ENCODE measurements at regions not wholly inside any gene's neighbourhood (a gene's known extent, or its start where the extent isn't known, plus 50 kb on each side); places are given as distances from the start of the nearest gene placed in this dataset.

GRCh38 chr20:57053067-57053466, 213.4 kb downstream of the BMP7 start:
- H3K9me3 Mint-ChIP-seq: no peaks in the 10 kb centered on the region
- no peak overlapping the region for H3K4me3 Mint-ChIP-seq
- no peak overlapping the region for H3K27ac Mint-ChIP-seq
- peaks cover 2% of the 10 kb centered on the region for H3K27me3 Mint-ChIP-seq
- intact Hi-C loops (cut with micrococcal nuclease): no loop called here
- no peak for DNase-seq
- H3K36me3 Mint-ChIP-seq (ENCODE audit: low read depth): no peaks in the 10 kb centered on the region
- no peaks in the 10 kb centered on the region for H3K4me1 Mint-ChIP-seq

- Mint-ChIP-seq H3K4me1 (peaks cover 2% of the 10 kb centered on the region), H3K9me3 (no peaks in the 10 kb centered on the region), H3K36me3 (ENCODE audit: low read depth) (no peaks in the 10 kb centered on the region), H3K4me3 (no peak overlapping the region), H3K27ac (no peak overlapping the region), H3K27me3 (peaks cover 2% of the 10 kb centered on the region)
- intact Hi-C loops (cut with micrococcal nuclease): no loop called here
- no peak for DNase-seq
Observed at GRCh38 chr20:57053793-57054552, 212.5 kb downstream of the BMP7 start.

GRCh38 chr20:57055345-57055744, 211.1 kb downstream of the BMP7 start:
- H3K27ac Mint-ChIP-seq: no peak overlapping the region
- H3K36me3 Mint-ChIP-seq (ENCODE audit: low read depth): no peaks in the 10 kb centered on the region
- peaks cover 4% of the 10 kb centered on the region for H3K4me1 Mint-ChIP-seq
- intact Hi-C loops (cut with micrococcal nuclease): no loop called here
- DNase-seq: no peak
- no peak overlapping the region for H3K4me3 Mint-ChIP-seq
- H3K9me3 Mint-ChIP-seq: no peaks in the 10 kb centered on the region
- H3K27me3 Mint-ChIP-seq: peaks cover 2% of the 10 kb centered on the region

GRCh38 chr20:57056651-57057050, 209.8 kb downstream of the BMP7 start:
- Mint-ChIP-seq H3K27me3 (peaks cover 2% of the 10 kb centered on the region), H3K27ac (no peak overlapping the region), H3K4me3 (no peak overlapping the region), H3K36me3 (ENCODE audit: low read depth) (no peaks in the 10 kb centered on the region), H3K4me1 (peaks cover 4% of the 10 kb centered on the region), H3K9me3 (no peaks in the 10 kb centered on the region)
- intact Hi-C loops (cut with micrococcal nuclease): no loop called here
- no peak for DNase-seq

- H3K27ac Mint-ChIP-seq: no peak overlapping the region
- intact Hi-C loops (cut with micrococcal nuclease): no loop called here
- H3K27me3 Mint-ChIP-seq: peaks cover 12% of the 10 kb centered on the region
- no peaks in the 10 kb centered on the region for H3K9me3 Mint-ChIP-seq
- no peak for DNase-seq
- peak overlapping the region; percentile 46 for H3K4me3 Mint-ChIP-seq
- H3K36me3 Mint-ChIP-seq (ENCODE audit: low read depth): no peaks in the 10 kb centered on the region
- peaks cover 4% of the 10 kb centered on the region for H3K4me1 Mint-ChIP-seq
Observed at GRCh38 chr20:57059055-57059596, 207.3 kb downstream of the BMP7 start.

- H3K27ac Mint-ChIP-seq: no peak overlapping the region
- intact Hi-C loops (cut with micrococcal nuclease): no loop called here
- no peaks in the 10 kb centered on the region for H3K9me3 Mint-ChIP-seq
- no peak overlapping the region for H3K4me3 Mint-ChIP-seq
- peaks cover 4% of the 10 kb centered on the region for H3K4me1 Mint-ChIP-seq
- H3K36me3 Mint-ChIP-seq (ENCODE audit: low read depth): no peaks in the 10 kb centered on the region
- no peak for DNase-seq
- peaks cover 14% of the 10 kb centered on the region for H3K27me3 Mint-ChIP-seq
Observed at GRCh38 chr20:57060407-57061050, 205.9 kb downstream of the BMP7 start.

GRCh38 chr20:57061051-57061900, 205.2 kb downstream of the BMP7 start:
- H3K27me3 Mint-ChIP-seq: peaks cover 18% of the 10 kb centered on the region
- no peak overlapping the region for H3K27ac Mint-ChIP-seq
- DNase-seq: no peak

GRCh38 chr20:57062241-57062640, 204.2 kb downstream of the BMP7 start:
- peaks cover 4% of the 10 kb centered on the region for H3K4me1 Mint-ChIP-seq
- peaks cover 16% of the 10 kb centered on the region for H3K27me3 Mint-ChIP-seq
- DNase-seq: no peak
- H3K36me3 Mint-ChIP-seq (ENCODE audit: low read depth): no peaks in the 10 kb centered on the region
- no peaks in the 10 kb centered on the region for H3K9me3 Mint-ChIP-seq
- no peak overlapping the region for H3K27ac Mint-ChIP-seq
- intact Hi-C loops (cut with micrococcal nuclease): no loop called here
- no peak overlapping the region for H3K4me3 Mint-ChIP-seq

More at GRCh38 chr20:57061051-57061900, 205.2 kb downstream of the BMP7 start:
- Mint-ChIP-seq H3K36me3 (ENCODE audit: low read depth) (no peaks in the 10 kb centered on the region), H3K4me1 (peaks cover 4% of the 10 kb centered on the region), H3K4me3 (no peak overlapping the region), H3K9me3 (no peaks in the 10 kb centered on the region)
- intact Hi-C loops (cut with micrococcal nuclease): no loop called here

DNA sequence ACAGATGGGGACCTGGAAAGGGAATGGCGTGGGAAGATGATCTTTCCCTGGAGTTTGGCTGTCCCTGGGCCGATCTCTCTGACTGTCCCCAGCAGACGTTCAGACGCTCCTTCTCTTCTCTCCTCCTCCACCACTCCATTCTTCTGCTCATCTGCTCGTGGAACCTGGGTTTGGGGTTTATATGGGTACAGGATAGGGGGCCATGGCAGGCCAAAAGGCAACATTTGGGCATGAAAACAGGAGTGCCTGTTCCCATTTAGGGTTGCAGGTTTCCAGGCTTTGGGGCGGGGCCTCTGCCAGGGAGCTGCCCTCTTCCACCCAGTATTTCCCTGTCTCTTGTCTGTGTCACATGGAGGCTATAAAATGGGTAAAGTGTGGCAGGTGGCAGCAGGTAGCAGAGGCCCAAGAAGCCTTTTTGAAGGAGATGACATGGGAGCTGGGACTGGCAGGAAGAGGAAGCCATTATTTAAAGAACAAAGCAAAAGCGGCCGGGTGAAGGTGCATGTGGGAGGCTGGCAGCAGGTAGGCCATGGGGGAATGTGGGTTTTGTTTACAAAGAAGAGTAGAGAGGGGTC, 203.7 kb downstream of the BMP7 start:
- H3K27me3 Mint-ChIP-seq: peaks cover 16% of the 10 kb centered on the region
- H3K4me3 Mint-ChIP-seq: no peak overlapping the region
- H3K4me1 Mint-ChIP-seq: peaks cover 4% of the 10 kb centered on the region
- no peaks in the 10 kb centered on the region for H3K36me3 Mint-ChIP-seq (ENCODE audit: low read depth)
- H3K27ac Mint-ChIP-seq: no peak overlapping the region
- no peak for DNase-seq
- intact Hi-C loops (cut with micrococcal nuclease): no loop called here
- no peaks in the 10 kb centered on the region for H3K9me3 Mint-ChIP-seq

DNA sequence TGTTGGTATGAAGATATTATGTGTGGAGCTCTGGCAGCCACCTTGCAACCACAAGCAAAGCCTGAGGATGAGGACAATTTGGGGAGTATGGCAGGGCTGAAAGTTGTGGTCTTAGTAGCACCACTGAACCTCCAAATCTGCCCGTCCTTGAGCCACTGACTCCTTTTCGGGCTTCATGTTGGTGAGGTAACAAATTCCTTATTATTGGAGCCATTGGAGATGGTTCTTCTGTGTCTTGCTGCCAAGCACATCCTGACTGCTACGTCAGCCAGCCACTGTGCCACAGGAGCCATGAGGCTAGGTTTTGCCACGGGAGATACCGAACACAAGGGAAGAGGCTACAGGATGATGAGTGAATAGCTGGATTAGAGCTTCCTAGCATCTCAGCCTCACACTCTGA, 201.6 kb downstream of the BMP7 start:
- H3K27me3 Mint-ChIP-seq: peaks cover 20% of the 10 kb centered on the region
- no peaks in the 10 kb centered on the region for H3K9me3 Mint-ChIP-seq
- no peak overlapping the region for H3K4me3 Mint-ChIP-seq
- H3K27ac Mint-ChIP-seq: no peak overlapping the region
- intact Hi-C loops (cut with micrococcal nuclease): no loop called here
- no peaks in the 10 kb centered on the region for H3K4me1 Mint-ChIP-seq
- DNase-seq: no peak
- no peaks in the 10 kb centered on the region for H3K36me3 Mint-ChIP-seq (ENCODE audit: low read depth)

DNA sequence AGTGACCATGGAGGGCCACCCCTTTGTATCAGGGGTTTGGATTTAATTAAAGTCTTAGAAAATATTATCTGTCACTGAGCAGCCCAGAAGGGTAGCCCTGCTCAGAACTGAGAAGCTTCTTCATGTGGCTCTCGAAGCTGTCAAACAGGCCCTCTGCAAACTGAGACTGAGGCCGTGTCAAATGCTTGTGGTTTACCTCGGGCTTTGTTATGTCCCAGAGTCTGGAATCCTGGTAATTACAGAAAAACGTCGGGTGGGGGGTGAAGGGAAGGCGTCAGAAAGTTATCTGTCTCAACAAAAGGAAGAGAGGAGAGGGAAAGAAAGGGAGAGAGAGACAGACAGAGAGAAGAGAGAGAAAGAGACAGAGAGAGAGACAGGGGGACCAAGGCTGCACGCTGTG, 200.8 kb downstream of the BMP7 start:
- Mint-ChIP-seq H3K4me3 (no peak overlapping the region), H3K27me3 (peaks cover 22% of the 10 kb centered on the region), H3K36me3 (ENCODE audit: low read depth) (no peaks in the 10 kb centered on the region), H3K9me3 (no peaks in the 10 kb centered on the region), H3K4me1 (no peaks in the 10 kb centered on the region), H3K27ac (no peak overlapping the region)
- intact Hi-C loops (cut with micrococcal nuclease): no loop called here
- DNase-seq: no peak

DNA sequence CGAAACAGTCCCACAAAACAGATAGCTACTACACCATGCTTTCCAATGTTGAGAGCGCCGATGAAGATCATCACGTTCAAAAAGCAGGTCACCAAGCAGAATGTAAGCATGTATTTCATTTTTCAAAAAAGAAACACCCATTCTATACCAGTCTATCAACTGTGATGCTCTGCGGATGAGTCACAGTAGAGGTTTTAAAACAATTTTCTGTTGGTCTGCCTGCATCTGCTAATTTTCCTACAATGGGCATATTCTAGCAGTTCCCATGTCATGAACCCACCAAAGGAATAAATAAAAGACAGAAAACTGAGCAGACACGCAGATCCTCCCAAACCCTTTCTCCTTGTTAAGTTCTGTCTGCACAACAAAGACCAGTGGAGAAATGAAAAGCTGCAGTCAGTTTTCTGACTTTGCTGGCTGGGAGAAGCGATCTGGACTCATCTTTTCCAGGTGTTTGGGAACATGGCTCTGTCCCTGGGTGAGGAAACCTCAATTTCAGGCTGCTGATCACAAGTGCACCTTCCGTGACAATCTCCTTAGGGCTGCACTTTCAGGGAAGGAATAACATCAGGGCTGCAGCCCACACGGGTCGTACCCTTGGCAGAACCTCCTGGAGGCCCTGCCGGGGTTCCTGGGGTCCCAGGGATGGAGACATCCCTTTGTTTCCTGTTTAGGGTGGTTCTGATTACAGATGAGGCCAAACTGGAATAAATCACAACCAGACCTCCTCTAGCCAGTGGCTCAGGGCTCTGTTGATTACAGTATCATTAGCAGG, 200.1 kb downstream of the BMP7 start:
- DNase-seq: no peak
- H3K27me3 Mint-ChIP-seq: peaks cover 27% of the 10 kb centered on the region
- H3K9me3 Mint-ChIP-seq: no peaks in the 10 kb centered on the region
- H3K36me3 Mint-ChIP-seq (ENCODE audit: low read depth): no peaks in the 10 kb centered on the region
- no peak overlapping the region for H3K4me3 Mint-ChIP-seq
- intact Hi-C loops (cut with micrococcal nuclease): no loop called here
- H3K4me1 Mint-ChIP-seq: no peaks in the 10 kb centered on the region
- no peak overlapping the region for H3K27ac Mint-ChIP-seq

DNA sequence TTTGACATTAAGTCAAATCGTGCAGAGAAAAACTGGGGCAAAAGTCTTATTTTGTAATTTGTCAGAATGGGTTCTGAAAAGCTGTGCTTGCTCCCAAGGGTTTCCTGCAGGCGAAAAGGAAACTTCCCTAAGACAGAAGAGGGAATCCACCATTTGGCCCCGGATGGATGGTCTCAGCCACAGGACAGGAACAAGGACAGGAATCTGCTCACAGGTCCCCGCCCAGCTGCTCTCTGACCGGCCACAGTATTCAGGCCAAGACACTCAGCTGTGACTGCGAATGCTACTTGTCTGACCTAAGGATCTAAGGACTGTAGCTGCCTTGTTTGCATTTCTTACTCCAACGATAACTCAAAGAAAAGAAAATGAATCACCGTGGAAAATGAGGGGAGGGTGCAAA, 197.0 kb downstream of the BMP7 start:
- no peaks in the 10 kb centered on the region for H3K36me3 Mint-ChIP-seq (ENCODE audit: low read depth)
- intact Hi-C loops (cut with micrococcal nuclease): no loop called here
- H3K27ac Mint-ChIP-seq: no peak overlapping the region
- no peak for DNase-seq
- peaks cover 25% of the 10 kb centered on the region for H3K27me3 Mint-ChIP-seq
- H3K4me1 Mint-ChIP-seq: no peaks in the 10 kb centered on the region
- no peak overlapping the region for H3K4me3 Mint-ChIP-seq
- no peaks in the 10 kb centered on the region for H3K9me3 Mint-ChIP-seq

Measured in activated CD4-positive, alpha-beta T cell treated with anti-CD3 and anti-CD28 coated beads, Interleukin-2, amount 10 ng/mL, durations not matched to agents 24 days and 14 days (primary cell).